ENCODE measurements at regions not wholly inside any gene's neighbourhood (a gene's known extent, or its start where the extent isn't known, plus 50 kb on each side); places are given as distances from the start of the nearest gene placed in this dataset.

GRCh38 chr16:63346000-63346399 is 1309.8 kb upstream of the CDH8 start:
- Mint-ChIP-seq H3K36me3 (peaks cover 8% of the 10 kb centered on the region), H3K27ac (no peak overlapping the region), H3K4me3 (no peak overlapping the region), H3K27me3 (ENCODE audit: low read depth in 2 of 2) (no peaks in the 10 kb centered on the region), H3K4me1 (no peaks in the 10 kb centered on the region), H3K9me3 (peaks cover 15 to 16% of the 10 kb centered on the region in 2 donors)
- Histone ChIP-seq H3K27ac (ENCODE audit: low read length) (no peak overlapping the region), H3K36me3 (ENCODE audit: control insufficient read depth, insufficient read depth, low read length) (no peaks in the 10 kb centered on the region), H3K9me3 (ENCODE audit: control insufficient read depth, insufficient read depth, low read length) (no peaks in the 10 kb centered on the region), H3K27me3 (ENCODE audit: control insufficient read depth, insufficient read depth, low read length) (no peaks in the 10 kb centered on the region), H3K4me1 (ENCODE audit: control insufficient read depth, insufficient read depth, low read length) (no peaks in the 10 kb centered on the region), H3K4me3 (ENCODE audit: low read length) (no peak overlapping the region)
- intact Hi-C loops (cut with micrococcal nuclease): no loop called here
- no peak for ATAC-seq
- WGBS (ENCODE audit: insufficient coverage): 80% methylated on average over 2 of the region's 3 CpGs
- no peak for TF ChIP-seq CTCF (IDR thresholded peaks at IDR 0.05)
- DNase-seq: no peak

GRCh38 chr16:63337264-63337663 is 1301.0 kb upstream of the CDH8 start:
- intact Hi-C loops (cut with micrococcal nuclease): no loop called here
- TF ChIP-seq CTCF (IDR thresholded peaks at IDR 0.05): no peak
- Histone ChIP-seq H3K27me3 (ENCODE audit: control insufficient read depth, insufficient read depth, low read length) (no peaks in the 10 kb centered on the region), H3K27ac (ENCODE audit: low read length) (no peak overlapping the region), H3K36me3 (ENCODE audit: control insufficient read depth, insufficient read depth, low read length) (no peaks in the 10 kb centered on the region), H3K9me3 (ENCODE audit: control insufficient read depth, insufficient read depth, low read length) (no peaks in the 10 kb centered on the region), H3K4me1 (ENCODE audit: control insufficient read depth, insufficient read depth, low read length) (no peaks in the 10 kb centered on the region), H3K4me3 (ENCODE audit: low read length) (no peak overlapping the region)
- ATAC-seq: no peak
- no peak overlapping the region for H3K27ac Mint-ChIP-seq
- DNase-seq: no peak
- no peak overlapping the region for H3K4me3 Mint-ChIP-seq
- H3K27me3 Mint-ChIP-seq (ENCODE audit: low read depth in 2 of 2): no peaks in the 10 kb centered on the region
- peaks cover 16 to 26% of the 10 kb centered on the region in 2 donors for H3K9me3 Mint-ChIP-seq
- 79% methylated on average over 1 of the region's 1 CpG for WGBS (ENCODE audit: insufficient coverage)
- H3K36me3 Mint-ChIP-seq: peaks cover 6% of the 10 kb centered on the region
- H3K4me1 Mint-ChIP-seq: no peaks in the 10 kb centered on the region

- H3K27ac Mint-ChIP-seq: no peak overlapping the region
- H3K4me1 Mint-ChIP-seq: no peaks in the 10 kb centered on the region
- no peaks in the 10 kb centered on the region for H3K27me3 Mint-ChIP-seq (ENCODE audit: low read depth in 2 of 2)
- TF ChIP-seq CTCF (IDR thresholded peaks at IDR 0.05): no peak
- no peaks in the 10 kb centered on the region for H3K36me3 ChIP-seq (ENCODE audit: control insufficient read depth, insufficient read depth, low read length)
- H3K9me3 ChIP-seq (ENCODE audit: control insufficient read depth, insufficient read depth, low read length): no peaks in the 10 kb centered on the region
- no peak overlapping the region for H3K4me3 Mint-ChIP-seq
- peaks cover 6% of the 10 kb centered on the region for H3K36me3 Mint-ChIP-seq
- no peaks in the 10 kb centered on the region for H3K27me3 ChIP-seq (ENCODE audit: control insufficient read depth, insufficient read depth, low read length)
- H3K9me3 Mint-ChIP-seq: peaks cover 8 to 18% of the 10 kb centered on the region in 2 donors
- no peak for ATAC-seq
- intact Hi-C loops (cut with micrococcal nuclease): no loop called here
- DNase-seq: no peak
- H3K4me1 ChIP-seq (ENCODE audit: control insufficient read depth, insufficient read depth, low read length): no peaks in the 10 kb centered on the region
- 66% methylated on average over 2 of the region's 3 CpGs for WGBS (ENCODE audit: insufficient coverage)
- H3K27ac ChIP-seq (ENCODE audit: low read length): no peak overlapping the region
- H3K4me3 ChIP-seq (ENCODE audit: low read length): no peak overlapping the region
Measured at GRCh38 chr16:63331111-63331510, 1294.9 kb upstream of the CDH8 start.

- no peak overlapping the region for H3K4me3 ChIP-seq (ENCODE audit: low read length)
- Mint-ChIP-seq H3K9me3 (peaks cover 8 to 9% of the 10 kb centered on the region in 2 donors), H3K27me3 (ENCODE audit: low read depth in 2 of 2) (no peaks in the 10 kb centered on the region), H3K36me3 (peaks cover 6% of the 10 kb centered on the region), H3K4me1 (no peaks in the 10 kb centered on the region), H3K27ac (no peak overlapping the region), H3K4me3 (no peak overlapping the region)
- DNase-seq (no peak), ATAC-seq (no peak)
- no peaks in the 10 kb centered on the region for H3K4me1 ChIP-seq (ENCODE audit: control insufficient read depth, insufficient read depth, low read length)
- WGBS (ENCODE audit: insufficient coverage): 91% methylated on average over 3 of the region's 3 CpGs
- peaks cover 3% of the 10 kb centered on the region for H3K9me3 ChIP-seq (ENCODE audit: control insufficient read depth, insufficient read depth, low read length)
- H3K27ac ChIP-seq (ENCODE audit: low read length): no peak overlapping the region
- no peak for TF ChIP-seq CTCF (IDR thresholded peaks at IDR 0.05)
- H3K36me3 ChIP-seq (ENCODE audit: control insufficient read depth, insufficient read depth, low read length): no peaks in the 10 kb centered on the region
- intact Hi-C loops (cut with micrococcal nuclease): no loop called here
- no peaks in the 10 kb centered on the region for H3K27me3 ChIP-seq (ENCODE audit: control insufficient read depth, insufficient read depth, low read length)
Measured at GRCh38 chr16:63326736-63327339, 1290.6 kb upstream of the CDH8 start.

Measured in natural killer cell (primary cell).